ENCODE measurements at regions not wholly inside any gene's neighbourhood (a gene's known extent, or its start where the extent isn't known, plus 50 kb on each side); places are given as distances from the start of the nearest gene placed in this dataset.

GRCh38 chr6:6771964-6772363, 183.4 kb downstream of the LY86 start:
- H3K27me3 ChIP-seq (ENCODE audit: insufficient read depth, low read length, poor library complexity, severe bottlenecking) = no peaks in the 10 kb centered on the region
- H3K4me1 ChIP-seq (ENCODE audit: insufficient read depth, low read length) = no peaks in the 10 kb centered on the region
- no peaks in the 10 kb centered on the region for H3K9me3 ChIP-seq (ENCODE audit: low read length)
- H3K4me3 Mint-ChIP-seq = no peak overlapping the region
- H3K27ac ChIP-seq (ENCODE audit: low read depth, low read length) = no peak overlapping the region
- peaks cover 8 to 23% of the 10 kb centered on the region in 2 donors for H3K27me3 Mint-ChIP-seq
- H3K4me3 ChIP-seq (ENCODE audit: low read length) = no peak overlapping the region
- H3K36me3 Mint-ChIP-seq = no peaks in the 10 kb centered on the region
- DNase-seq = no peak
- ChIA-PET CTCF (no interaction called here), POLR2A (no interaction called here)
- no peaks in the 10 kb centered on the region for H3K36me3 ChIP-seq (ENCODE audit: insufficient read depth, low read length)
- no peaks in the 10 kb centered on the region for H3K4me1 Mint-ChIP-seq
- H3K27ac Mint-ChIP-seq = no peak overlapping the region
- peaks cover 0 to 5% (median 1%) of the 10 kb centered on the region in 5 donors for H3K9me3 Mint-ChIP-seq

GRCh38 chr6:6772751-6773150, 184.2 kb downstream of the LY86 start:
- no peak overlapping the region for H3K4me3 ChIP-seq (ENCODE audit: low read length)
- CTCF ChIA-PET = no interaction called here

GRCh38 chr6:6775074-6775473, 186.6 kb downstream of the LY86 start:
- Histone ChIP-seq H3K9me3 (ENCODE audit: low read length) (no peaks in the 10 kb centered on the region), H3K4me3 (ENCODE audit: low read length) (no peak overlapping the region), H3K27me3 (ENCODE audit: insufficient read depth, low read length, poor library complexity, severe bottlenecking) (no peaks in the 10 kb centered on the region), H3K36me3 (ENCODE audit: insufficient read depth, low read length) (no peaks in the 10 kb centered on the region), H3K27ac (ENCODE audit: low read depth, low read length) (no peak overlapping the region), H3K4me1 (ENCODE audit: insufficient read depth, low read length) (no peaks in the 10 kb centered on the region)
- H3K4me1 Mint-ChIP-seq = no peaks in the 10 kb centered on the region
- CTCF ChIA-PET = no interaction called here
- H3K4me3 Mint-ChIP-seq = no peak overlapping the region
- H3K27me3 Mint-ChIP-seq = peaks cover 23 to 37% of the 10 kb centered on the region in 2 donors
- POLR2A ChIA-PET = no interaction called here
- H3K36me3 Mint-ChIP-seq = no peaks in the 10 kb centered on the region
- DNase-seq = no peak
- H3K27ac Mint-ChIP-seq = no peak overlapping the region
- H3K9me3 Mint-ChIP-seq = peaks cover 0 to 10% (median 3%) of the 10 kb centered on the region in 5 donors

More at GRCh38 chr6:6772751-6773150, 184.2 kb downstream of the LY86 start:
- Mint-ChIP-seq H3K36me3 (no peaks in the 10 kb centered on the region), H3K9me3 (peaks cover 0 to 5% (median 2%) of the 10 kb centered on the region in 5 donors), H3K27ac (no peak overlapping the region), H3K27me3 (peaks cover 12 to 24% of the 10 kb centered on the region in 2 donors), H3K4me1 (no peaks in the 10 kb centered on the region), H3K4me3 (no peak overlapping the region)
- no peak for DNase-seq
- H3K36me3 ChIP-seq (ENCODE audit: insufficient read depth, low read length) = no peaks in the 10 kb centered on the region
- H3K4me1 ChIP-seq (ENCODE audit: insufficient read depth, low read length) = no peaks in the 10 kb centered on the region
- POLR2A ChIA-PET = no interaction called here
- H3K27ac ChIP-seq (ENCODE audit: low read depth, low read length) = no peak overlapping the region
- H3K9me3 ChIP-seq (ENCODE audit: low read length) = no peaks in the 10 kb centered on the region
- H3K27me3 ChIP-seq (ENCODE audit: insufficient read depth, low read length, poor library complexity, severe bottlenecking) = no peaks in the 10 kb centered on the region

GRCh38 chr6:6780231-6780630, 191.7 kb downstream of the LY86 start:
- no peak overlapping the region for H3K4me3 ChIP-seq (ENCODE audit: low read length)
- DNase-seq = no peak
- no peak overlapping the region for H3K27ac Mint-ChIP-seq
- H3K4me3 Mint-ChIP-seq = no peak overlapping the region
- ChIA-PET POLR2A (no interaction called here), CTCF (no interaction called here)
- no peaks in the 10 kb centered on the region for H3K9me3 ChIP-seq (ENCODE audit: low read length)
- no peaks in the 10 kb centered on the region for H3K4me1 Mint-ChIP-seq
- no peaks in the 10 kb centered on the region for H3K27me3 ChIP-seq (ENCODE audit: insufficient read depth, low read length, poor library complexity, severe bottlenecking)
- H3K36me3 ChIP-seq (ENCODE audit: insufficient read depth, low read length) = no peaks in the 10 kb centered on the region
- no peaks in the 10 kb centered on the region for H3K36me3 Mint-ChIP-seq
- H3K27me3 Mint-ChIP-seq = peaks cover 31 to 33% of the 10 kb centered on the region in 2 donors
- no peak overlapping the region for H3K27ac ChIP-seq (ENCODE audit: low read depth, low read length)
- peaks cover 0 to 10% (median 3%) of the 10 kb centered on the region in 5 donors for H3K9me3 Mint-ChIP-seq
- no peaks in the 10 kb centered on the region for H3K4me1 ChIP-seq (ENCODE audit: insufficient read depth, low read length)

GRCh38 chr6:6781172-6781872, 192.8 kb downstream of the LY86 start:
- H3K9me3 Mint-ChIP-seq = peaks cover 0 to 6% (median 3%) of the 10 kb centered on the region in 5 donors
- Histone ChIP-seq H3K4me1 (ENCODE audit: insufficient read depth, low read length) (no peaks in the 10 kb centered on the region), H3K36me3 (ENCODE audit: insufficient read depth, low read length) (no peaks in the 10 kb centered on the region), H3K27ac (ENCODE audit: low read depth, low read length) (no peak overlapping the region), H3K27me3 (ENCODE audit: insufficient read depth, low read length, poor library complexity, severe bottlenecking) (no peaks in the 10 kb centered on the region), H3K9me3 (ENCODE audit: low read length) (no peaks in the 10 kb centered on the region), H3K4me3 (ENCODE audit: low read length) (no peak overlapping the region)
- DNase-seq = no peak
- no peaks in the 10 kb centered on the region for H3K36me3 Mint-ChIP-seq
- no peak overlapping the region for H3K4me3 Mint-ChIP-seq
- CTCF ChIA-PET = interaction anchor here (0.8 kb wide), 1 partner anchor 104 kb away, joined by 3 read pairs; no protein-coding TSS in a partner anchor
- POLR2A ChIA-PET = no interaction called here
- peaks cover 28 to 31% of the 10 kb centered on the region in 2 donors for H3K27me3 Mint-ChIP-seq
- H3K4me1 Mint-ChIP-seq = no peaks in the 10 kb centered on the region
- H3K27ac Mint-ChIP-seq = peak overlapping the region in 1 of 8 donors; percentile 49

GRCh38 chr6:6781873-6782227, 193.3 kb downstream of the LY86 start:
- Histone ChIP-seq H3K9me3 (ENCODE audit: low read length) (no peaks in the 10 kb centered on the region), H3K27me3 (ENCODE audit: insufficient read depth, low read length, poor library complexity, severe bottlenecking) (no peaks in the 10 kb centered on the region), H3K27ac (ENCODE audit: low read depth, low read length) (no peak overlapping the region), H3K4me3 (ENCODE audit: low read length) (no peak overlapping the region), H3K4me1 (ENCODE audit: insufficient read depth, low read length) (no peaks in the 10 kb centered on the region), H3K36me3 (ENCODE audit: insufficient read depth, low read length) (no peaks in the 10 kb centered on the region)
- H3K36me3 Mint-ChIP-seq = no peaks in the 10 kb centered on the region
- ChIA-PET CTCF (interaction anchor here (0.8 kb wide), 1 partner anchor 105 kb away, joined by 3 read pairs; no protein-coding TSS in a partner anchor), POLR2A (no interaction called here)
- H3K4me3 Mint-ChIP-seq = no peak overlapping the region
- H3K9me3 Mint-ChIP-seq = peaks cover 0 to 5% (median 2%) of the 10 kb centered on the region in 5 donors
- DNase-seq = no peak
- peaks cover 27% of the 10 kb centered on the region in 2 donors for H3K27me3 Mint-ChIP-seq
- H3K27ac Mint-ChIP-seq = peak overlapping the region in 1 of 8 donors; percentile 49
- no peaks in the 10 kb centered on the region for H3K4me1 Mint-ChIP-seq

- H3K4me3 Mint-ChIP-seq = no peak overlapping the region
- no peak for DNase-seq
- peaks cover 18 to 20% of the 10 kb centered on the region in 2 donors for H3K27me3 Mint-ChIP-seq
- Histone ChIP-seq H3K4me1 (ENCODE audit: insufficient read depth, low read length) (no peaks in the 10 kb centered on the region), H3K27me3 (ENCODE audit: insufficient read depth, low read length, poor library complexity, severe bottlenecking) (no peaks in the 10 kb centered on the region), H3K4me3 (ENCODE audit: low read length) (no peak overlapping the region), H3K27ac (ENCODE audit: low read depth, low read length) (no peak overlapping the region), H3K9me3 (ENCODE audit: low read length) (no peaks in the 10 kb centered on the region), H3K36me3 (ENCODE audit: insufficient read depth, low read length) (no peaks in the 10 kb centered on the region)
- no peaks in the 10 kb centered on the region for H3K4me1 Mint-ChIP-seq
- ChIA-PET CTCF (no interaction called here), POLR2A (no interaction called here)
- peaks cover 0 to 5% (median 0%) of the 10 kb centered on the region in 5 donors for H3K9me3 Mint-ChIP-seq
- H3K27ac Mint-ChIP-seq = no peak overlapping the region
- H3K36me3 Mint-ChIP-seq = no peaks in the 10 kb centered on the region
Measured at GRCh38 chr6:6783721-6784120, 195.2 kb downstream of the LY86 start.

GRCh38 chr6:6784514-6785162, 196.1 kb downstream of the LY86 start:
- H3K27me3 Mint-ChIP-seq = peaks cover 14% of the 10 kb centered on the region in 2 donors

More at GRCh38 chr6:6784514-6785162, 196.1 kb downstream of the LY86 start:
- no peak overlapping the region for H3K27ac Mint-ChIP-seq
- H3K36me3 ChIP-seq (ENCODE audit: insufficient read depth, low read length) = no peaks in the 10 kb centered on the region
- no peak overlapping the region for H3K27ac ChIP-seq (ENCODE audit: low read depth, low read length)
- ChIA-PET POLR2A (no interaction called here), CTCF (no interaction called here)
- no peaks in the 10 kb centered on the region for H3K9me3 ChIP-seq (ENCODE audit: low read length)
- H3K27me3 ChIP-seq (ENCODE audit: insufficient read depth, low read length, poor library complexity, severe bottlenecking) = no peaks in the 10 kb centered on the region
- H3K4me1 ChIP-seq (ENCODE audit: insufficient read depth, low read length) = no peaks in the 10 kb centered on the region
- H3K36me3 Mint-ChIP-seq = no peaks in the 10 kb centered on the region
- no peak overlapping the region for H3K4me3 Mint-ChIP-seq
- DNase-seq = no peak
- H3K4me3 ChIP-seq (ENCODE audit: low read length) = no peak overlapping the region
- H3K4me1 Mint-ChIP-seq = no peaks in the 10 kb centered on the region
- peaks cover 0 to 2% (median 0%) of the 10 kb centered on the region in 5 donors for H3K9me3 Mint-ChIP-seq

All from CD8-positive, alpha-beta memory T cell (primary cell).